K562 (cell line): ENCODE measurements at regions not wholly inside any gene's neighbourhood (a gene's known extent, or its start where the extent isn't known, plus 50 kb on each side); places are given as distances from the start of the nearest gene placed in this dataset.
A peak's percentile ranks its signal among the peaks of the same experiment; 100 is the strongest.

Source experiments
- ATAC-seq: fragments of 200-7000 bp; cut with Tn5 transposase; 3 replicates; pipeline ENCODE4 v1.9.1; 2020; ENCODE audit warnings: moderate library complexity
- BruUV-seq: library from RNA; stranded (reverse); fragments of 400-500 nt; replicated peaks from 2 replicates; lab custom pipeline; 2021; lab: Mats Ljungman, UMichigan
- CTCF ChIA-PET: fragments of 300-600 bp; formaldehyde crosslinking; extraction: SDS; loops from one replicate; lab custom pipeline; 2021; ENCODE audit warnings: low intra/inter-chr PET ratio; lab: Yijun Ruan, JAX
- POLR2A ChIA-PET: fragments of 300-600, 350-650 bp; sonication (Branson Sonifier 250); formaldehyde crosslinking; extraction: SDS; loops from one replicate; lab custom pipeline; 2021; ENCODE audit warnings: antibody characterized with exemption, inconsistent platforms; lab: Yijun Ruan, JAX
- DNase-seq, 4 experiments: peaks; one replicate each; pipeline versions ENCODE4 v3.0.0 to v3.0.0-alpha.2; 2011 to 2018; ENCODE audit warnings: low spot score in 3 of 4, mixed read lengths in 3 of 4; ENCODE audit errors: extremely low read depth in 1 of 4
- FAIRE-seq: peaks from 2 replicates; lab custom pipeline; 2011; peaks lifted over from hg19 to GRCh38; lab: Jason Lieb, UNC
- H2AFZ ChIP-seq: 2 replicates; pipeline ENCODE4 v1.6.0; 2011; ENCODE audit warnings: low read depth, low read length, control low read depth, inconsistent platforms
- H3K27ac ChIP-seq: fragments of 200-600 bp; 3 replicates; pipeline ENCODE4 v1.8.0; 2011; ENCODE audit warnings: low read depth, mild to moderate bottlenecking, control low read depth, inconsistent platforms, low read length, moderate library complexity, mixed read lengths; ENCODE audit errors: extremely low read depth
- H3K27me3 ChIP-seq, 2 experiments: fragments of 300-600 bp in 1 of 2; 2 replicates in 1 of 2; 3 replicates in 1 of 2; pipeline versions ENCODE4 v1.6.0 to v1.8.0; 2011; ENCODE audit warnings: inconsistent platforms in 2 of 2, low read length in 2 of 2, mild to moderate bottlenecking in 1 of 2, mixed read lengths in 1 of 2, moderate library complexity in 1 of 2; ENCODE audit not compliant: control insufficient read depth in 2 of 2, insufficient read depth in 2 of 2
- H3K36me3 ChIP-seq: fragments of 300-600 bp; 3 replicates; pipeline ENCODE4 v1.8.0; 2011; ENCODE audit warnings: mild to moderate bottlenecking, low read length, inconsistent platforms; ENCODE audit not compliant: control insufficient read depth, insufficient read depth
- H3K4me1 ChIP-seq, 2 experiments: fragments of 200-600 bp in 1 of 2; replicated peaks in 1 of 2; 2 replicates in 1 of 2; 3 replicates in 1 of 2; pipeline versions ENCODE4 v1.5.1 to v1.8.0; 2011; ENCODE audit warnings: inconsistent platforms in 2 of 2, low read length in 2 of 2, mild to moderate bottlenecking in 1 of 2, mixed read lengths in 1 of 2, moderate library complexity in 1 of 2; ENCODE audit not compliant: control insufficient read depth in 2 of 2, insufficient read depth in 2 of 2
- H3K4me2 ChIP-seq: 2 replicates; pipeline ENCODE4 v1.6.1; 2011; ENCODE audit warnings: low read length, control low read depth, inconsistent platforms, mixed read lengths; ENCODE audit not compliant: insufficient read depth
- H3K4me3 ChIP-seq: fragments of 200-600 bp; sonication (generic), shearing (Covaris generic); 2 replicates; pipeline ENCODE4 v1.5.1; 2016; ENCODE audit warnings: control low read depth, inconsistent platforms
- H3K79me2 ChIP-seq: fragments of 200-600 bp; 3 replicates; pipeline ENCODE4 v1.8.0; 2011; ENCODE audit warnings: low read length, inconsistent platforms; ENCODE audit not compliant: control insufficient read depth, insufficient read depth
- H3K9ac ChIP-seq, 2 experiments: 2 replicates each; pipeline versions ENCODE4 v1.6.0 to v1.6.1; 2011; ENCODE audit warnings: low read depth in 2 of 2, low read length in 2 of 2, control low read depth in 1 of 2, inconsistent platforms in 1 of 2, mild to moderate bottlenecking in 1 of 2, mixed read lengths in 1 of 2; ENCODE audit not compliant: insufficient read depth in 1 of 2
- H3K9me1 ChIP-seq: one replicate; pipeline ENCODE4 v1.6.0; 2011; ENCODE audit warnings: inconsistent platforms, mild to moderate bottlenecking, low read length, moderate library complexity; ENCODE audit not compliant: control insufficient read depth, insufficient read depth
- H3K9me3 ChIP-seq: replicated peaks from 2 replicates; pipeline ENCODE4 v1.5.1; 2011; ENCODE audit warnings: low read depth, low read length, inconsistent platforms; ENCODE audit not compliant: control insufficient read depth, insufficient read depth
- H4K20me1 ChIP-seq: replicated peaks from 2 replicates; pipeline ENCODE4 v1.6.1; 2011; ENCODE audit warnings: low read length, inconsistent platforms, mixed read lengths; ENCODE audit not compliant: control insufficient read depth, insufficient read depth
- HMGN3 ChIP-seq: IDR thresholded peaks from 2 replicates; pipeline ENCODE4 v1.6.1; 2011; ENCODE audit warnings: borderline replicate concordance, low read depth, mild to moderate bottlenecking, mixed read lengths, low read length; ENCODE audit not compliant: insufficient read length; ENCODE audit errors: extremely low read depth
- MCM2 ChIP-seq: fragments of 450-650 bp; IDR thresholded peaks from 2 replicates; pipeline ENCODE4 v1.6.1; 2017; ENCODE audit warnings: low read depth, mild to moderate bottlenecking
- MEF2D ChIP-seq: conservative IDR thresholded peaks from 2 replicates; pipeline ENCODE4 v1.6.1; 2016; ENCODE audit warnings: low read depth, missing genetic modification characterization, missing compliant biosample characterization
- NFRKB ChIP-seq: fragments of 450-650 bp; IDR thresholded peaks from 2 replicates; pipeline ENCODE4 v1.6.1; 2016; ENCODE audit warnings: low read depth
- WGBS: fragments of 100-300 bp; shearing (Covaris generic); methylation state at CpG from one replicate; pipeline ENCODE4 v1.1.6; 2016; ENCODE audit warnings: low coverage, mixed read lengths; ENCODE audit not compliant: insufficient coverage; ENCODE audit errors: missing lambda C conversion rate; 5-methylcytosine and 5-hydroxymethylcytosine counted together
- in situ Hi-C: fragments of 300-500 bp; cut with MboI; formaldehyde crosslinking; loops from 4 replicates; pipeline ENCODE4 v1.15.0; 2018; ENCODE audit warnings: inconsistent platforms, mixed read lengths
- intact Hi-C: fragments of 100-400 bp; cut with micrococcal nuclease; formaldehyde crosslinking; loops from 2 replicates; pipeline ENCODE4 v1.14.2; 2022
- TF ChIP-seq, protein P1 (sequence below): fragments of 150-350 bp; IDR thresholded peaks from 2 replicates; pipeline ENCODE4 v1.6.1; 2014; ENCODE audit warnings: low read depth, mild to moderate bottlenecking, low read length, borderline replicate concordance

DNA sequence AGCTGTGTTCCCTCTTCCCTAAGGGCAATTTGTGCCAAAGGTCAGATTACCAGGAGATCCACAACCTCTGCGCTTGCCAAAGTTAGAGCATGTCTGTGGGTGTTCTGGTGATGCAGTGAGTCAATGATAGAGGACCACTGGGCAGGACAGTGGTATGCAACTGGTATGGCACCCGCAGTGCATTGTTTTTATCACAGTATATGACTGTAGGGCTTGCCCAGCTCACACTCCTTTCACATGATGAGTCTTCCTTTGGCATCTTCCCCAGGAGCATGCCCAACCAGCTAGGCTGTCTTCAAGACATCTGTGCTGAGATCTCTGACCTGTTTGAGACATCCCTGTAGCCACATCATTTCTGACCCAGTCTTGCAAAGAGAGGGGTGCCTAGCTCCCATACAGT, 1650.0 kb upstream of the CDH6 start (continued):
- TF ChIP-seq, protein P1, sequence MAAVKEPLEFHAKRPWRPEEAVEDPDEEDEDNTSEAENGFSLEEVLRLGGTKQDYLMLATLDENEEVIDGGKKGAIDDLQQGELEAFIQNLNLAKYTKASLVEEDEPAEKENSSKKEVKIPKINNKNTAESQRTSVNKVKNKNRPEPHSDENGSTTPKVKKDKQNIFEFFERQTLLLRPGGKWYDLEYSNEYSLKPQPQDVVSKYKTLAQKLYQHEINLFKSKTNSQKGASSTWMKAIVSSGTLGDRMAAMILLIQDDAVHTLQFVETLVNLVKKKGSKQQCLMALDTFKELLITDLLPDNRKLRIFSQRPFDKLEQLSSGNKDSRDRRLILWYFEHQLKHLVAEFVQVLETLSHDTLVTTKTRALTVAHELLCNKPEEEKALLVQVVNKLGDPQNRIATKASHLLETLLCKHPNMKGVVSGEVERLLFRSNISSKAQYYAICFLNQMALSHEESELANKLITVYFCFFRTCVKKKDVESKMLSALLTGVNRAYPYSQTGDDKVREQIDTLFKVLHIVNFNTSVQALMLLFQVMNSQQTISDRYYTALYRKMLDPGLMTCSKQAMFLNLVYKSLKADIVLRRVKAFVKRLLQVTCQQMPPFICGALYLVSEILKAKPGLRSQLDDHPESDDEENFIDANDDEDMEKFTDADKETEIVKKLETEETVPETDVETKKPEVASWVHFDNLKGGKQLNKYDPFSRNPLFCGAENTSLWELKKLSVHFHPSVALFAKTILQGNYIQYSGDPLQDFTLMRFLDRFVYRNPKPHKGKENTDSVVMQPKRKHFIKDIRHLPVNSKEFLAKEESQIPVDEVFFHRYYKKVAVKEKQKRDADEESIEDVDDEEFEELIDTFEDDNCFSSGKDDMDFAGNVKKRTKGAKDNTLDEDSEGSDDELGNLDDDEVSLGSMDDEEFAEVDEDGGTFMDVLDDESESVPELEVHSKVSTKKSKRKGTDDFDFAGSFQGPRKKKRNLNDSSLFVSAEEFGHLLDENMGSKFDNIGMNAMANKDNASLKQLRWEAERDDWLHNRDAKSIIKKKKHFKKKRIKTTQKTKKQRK: no peak
- no peak for TF ChIP-seq MEF2D (tag)

DNA sequence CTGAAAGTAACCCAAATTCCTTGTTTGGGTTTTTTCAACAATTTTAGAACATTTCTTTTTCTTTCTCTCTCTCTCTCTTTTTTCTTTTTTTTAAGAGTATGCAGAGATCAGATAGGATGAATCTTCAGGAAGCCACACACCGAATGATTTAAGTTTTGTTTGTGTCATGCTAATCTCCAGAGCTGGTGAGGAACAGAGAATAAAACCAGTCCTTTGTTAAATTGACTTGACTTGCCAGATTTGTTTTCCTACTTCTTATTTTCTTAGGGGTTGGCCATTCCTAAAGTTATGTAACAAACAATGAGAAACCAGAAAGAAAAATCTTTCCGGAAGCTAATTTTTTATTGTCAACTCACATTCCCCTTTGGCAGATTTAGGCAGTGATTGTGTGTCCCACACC, 1669.3 kb upstream of the CDH6 start:
- no peaks in the 10 kb centered on the region for H3K36me3 ChIP-seq
- no peaks in the 10 kb centered on the region for H3K9me3 ChIP-seq
- WGBS: 11% methylated on average over 2 of the region's 2 CpGs
- BruUV-seq: no TSS peak
- H3K4me2 ChIP-seq: no peak overlapping the region
- in situ Hi-C loops (no loop called here), intact Hi-C loops (no loop called here)
- ChIA-PET CTCF (no interaction called here), POLR2A (no interaction called here)
- DNase-seq: no peak
- no peak overlapping the region for H3K4me3 ChIP-seq
- TF ChIP-seq NFRKB (no peak), MCM2 (no peak), HMGN3 (no peak)
- H3K27me3 ChIP-seq: no peaks in the 10 kb centered on the region
- H3K4me1 ChIP-seq: no peaks in the 10 kb centered on the region
- H3K27ac ChIP-seq: no peak overlapping the region
- FAIRE-seq: peak; percentile 35
- no peak overlapping the region for H3K9ac ChIP-seq
- H3K9me1 ChIP-seq: no peaks in the 10 kb centered on the region
- H3K79me2 ChIP-seq: no peaks in the 10 kb centered on the region
- ATAC-seq: no peak
- no peaks in the 10 kb centered on the region for H4K20me1 ChIP-seq
- H2AFZ ChIP-seq: no peak overlapping the region
